ENCODE measurements at regions not wholly inside any gene's neighbourhood (a gene's known extent, or its start where the extent isn't known, plus 50 kb on each side); places are given as distances from the start of the nearest gene placed in this dataset.
"Not testable (repeated sequence)": the region's sequence is repeated elsewhere in the genome, so short reads cannot be mapped to it uniquely, and the experiment has no call there.

- no peak for FAIRE-seq
Measured at GRCh38 chr2:125373293-125373692, 1282.7 kb upstream of the GYPC start.

- no peak for FAIRE-seq
Measured at GRCh38 chr2:125386074-125386473, 1269.9 kb upstream of the GYPC start.

DNA sequence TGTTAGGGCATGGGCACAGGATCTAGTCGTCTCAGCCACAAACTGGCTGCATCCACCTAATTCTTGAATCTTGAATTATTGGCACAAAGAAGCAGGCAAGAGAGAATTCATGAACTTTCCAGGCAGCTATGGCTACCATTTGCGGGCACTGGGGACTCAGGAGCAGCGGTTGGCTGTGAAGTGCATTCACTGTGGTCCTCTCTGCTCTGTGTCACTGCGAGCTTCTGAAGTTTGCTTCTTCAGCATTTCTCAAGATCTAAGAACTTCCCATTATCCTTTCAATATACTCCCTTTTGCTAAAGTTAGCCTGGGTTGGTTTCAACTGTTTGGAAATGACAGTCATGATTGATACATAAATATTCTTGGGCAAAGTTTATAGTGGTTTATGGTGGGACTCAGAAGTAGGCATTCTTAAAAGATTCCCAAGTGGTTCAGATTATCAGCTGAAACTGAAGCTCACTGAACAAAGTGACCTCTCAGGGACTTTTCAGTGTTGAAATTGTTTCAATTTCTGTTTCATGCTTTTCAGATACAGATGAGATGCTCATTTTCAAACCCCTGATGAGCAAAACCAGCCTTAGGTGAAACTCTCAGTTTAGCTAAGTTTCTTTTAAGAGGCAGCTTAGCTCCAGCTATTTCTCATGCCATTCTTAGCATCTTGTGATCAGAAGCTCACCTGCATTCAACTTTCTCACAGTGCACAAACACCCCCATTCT lies 1258.3 kb upstream of the GYPC start:
- no peak for FAIRE-seq

- no peak for FAIRE-seq
Measured at GRCh38 chr2:125398738-125399524, 1257.0 kb upstream of the GYPC start.

- no peak for FAIRE-seq
Measured at GRCh38 chr2:125405816-125406215, 1250.1 kb upstream of the GYPC start.

DNA sequence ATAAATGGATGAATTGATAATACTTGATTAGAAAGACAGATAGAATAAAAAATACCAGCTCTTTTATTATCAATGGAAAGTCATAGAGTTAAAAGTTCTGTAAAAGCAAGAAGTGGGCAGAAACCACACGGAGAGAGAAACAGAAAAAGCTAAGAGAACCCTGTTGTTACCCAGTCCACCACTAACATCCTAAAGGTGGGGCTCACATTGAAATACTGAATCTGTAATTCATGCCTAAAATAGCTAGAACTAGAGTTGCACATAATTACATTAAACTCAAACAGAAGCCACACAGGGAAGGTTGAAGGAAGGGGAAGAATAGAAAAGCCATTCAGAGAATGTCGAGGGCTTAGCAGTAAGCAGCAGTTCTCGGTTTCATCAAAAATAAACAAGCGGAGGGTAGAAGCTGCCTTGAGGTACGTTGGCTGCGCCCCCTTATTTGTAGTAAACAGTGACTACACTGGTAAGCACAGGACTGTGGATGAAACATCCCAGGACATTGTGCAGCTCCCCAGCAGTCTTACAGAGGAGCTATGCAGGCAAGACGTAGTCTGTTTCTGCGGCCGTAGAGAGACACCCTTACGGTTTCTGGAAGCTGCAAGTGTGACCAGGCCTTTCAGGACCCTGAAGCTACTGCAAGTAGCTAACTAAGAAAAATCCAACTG lies 1247.0 kb upstream of the GYPC start:
- FAIRE-seq, result no peak

DNA sequence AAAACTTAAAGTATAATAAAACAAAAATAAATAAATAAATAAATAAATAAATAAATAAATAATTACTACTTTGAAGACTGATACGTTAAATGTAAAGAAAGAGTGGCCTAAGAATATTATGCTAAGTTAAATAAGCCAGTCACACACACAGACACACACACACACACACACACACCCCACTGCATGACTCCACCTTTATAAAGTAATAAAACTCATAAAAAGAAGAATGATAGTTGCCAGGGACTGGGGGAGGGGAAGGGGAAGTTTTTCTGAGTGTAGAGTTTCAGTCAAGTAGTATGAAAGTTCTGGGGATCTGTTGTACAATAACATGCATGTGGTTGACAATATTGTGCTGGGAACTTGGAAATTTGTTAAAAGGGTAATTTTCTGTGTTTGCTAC lies 1237.5 kb upstream of the GYPC start:
- no peak for FAIRE-seq

GRCh38 chr2:125422198-125422770 lies 1233.7 kb upstream of the GYPC start:
- FAIRE-seq, result not testable (repeated sequence)

DNA sequence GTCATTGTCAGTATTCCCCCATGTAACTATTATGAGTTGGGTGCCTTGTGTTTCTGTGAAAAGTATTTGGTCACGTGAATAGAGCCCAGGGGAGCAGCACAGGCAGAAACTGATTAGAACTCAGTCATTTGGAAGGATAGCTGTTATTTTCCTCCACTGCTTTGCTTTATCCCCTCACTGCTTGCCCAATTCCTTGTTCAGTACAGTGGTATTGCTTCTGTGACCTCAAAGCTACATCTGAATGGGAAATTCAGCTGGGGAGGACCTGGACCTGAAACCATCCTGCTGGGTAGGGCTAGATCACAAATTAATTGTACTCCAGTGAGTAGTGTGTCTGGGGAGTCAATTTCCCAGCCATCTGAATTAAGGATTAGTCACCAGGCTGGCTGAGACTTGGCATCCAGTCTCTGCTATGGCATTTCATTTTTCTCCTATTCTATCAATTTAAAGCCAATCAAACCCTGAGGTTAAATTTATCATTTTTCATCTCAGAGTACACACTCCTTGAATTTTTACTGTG lies 1231.6 kb upstream of the GYPC start:
- FAIRE-seq, result no peak

- FAIRE-seq, result no peak
Measured at GRCh38 chr2:125427721-125428315, 1228.1 kb upstream of the GYPC start.

DNA sequence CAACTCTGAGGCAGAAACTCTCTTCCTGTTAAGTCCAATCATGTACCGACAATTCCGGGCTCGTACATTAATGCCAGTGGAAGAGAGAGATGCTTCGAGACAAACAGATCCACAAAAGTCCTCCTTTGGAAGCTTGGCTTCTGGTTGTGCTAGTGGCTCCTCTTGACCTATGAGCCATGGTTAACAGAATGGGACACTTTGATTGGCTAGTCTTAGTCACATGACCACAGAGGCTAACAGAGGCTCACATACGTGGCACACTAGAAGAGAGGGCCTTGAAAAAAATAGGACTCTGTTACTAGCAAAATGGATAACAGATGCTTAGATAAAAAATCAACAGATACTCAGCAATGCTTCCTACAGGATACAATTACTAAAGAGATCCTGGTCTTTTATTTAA lies 1211.9 kb upstream of the GYPC start:
- no peak for FAIRE-seq

DNA sequence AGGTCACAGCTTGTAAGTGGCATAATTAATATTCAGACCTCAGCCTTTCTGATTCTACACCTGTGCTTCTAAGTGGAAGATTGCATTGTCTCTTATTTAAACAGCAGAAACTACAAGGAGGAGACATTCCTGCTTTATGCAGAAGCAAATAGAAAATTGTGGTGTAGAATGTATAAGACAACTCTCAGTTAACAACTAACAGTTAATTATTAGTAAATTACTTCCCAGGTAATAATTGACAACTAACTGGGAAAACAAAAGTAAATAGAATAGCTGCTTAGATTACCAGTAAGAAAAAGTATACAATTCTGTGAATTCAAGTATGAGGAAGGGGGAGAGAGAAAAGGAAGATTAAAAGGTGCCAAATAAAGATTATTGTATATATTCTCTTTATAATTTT lies 1210.5 kb upstream of the GYPC start:
- no peak for FAIRE-seq

DNA sequence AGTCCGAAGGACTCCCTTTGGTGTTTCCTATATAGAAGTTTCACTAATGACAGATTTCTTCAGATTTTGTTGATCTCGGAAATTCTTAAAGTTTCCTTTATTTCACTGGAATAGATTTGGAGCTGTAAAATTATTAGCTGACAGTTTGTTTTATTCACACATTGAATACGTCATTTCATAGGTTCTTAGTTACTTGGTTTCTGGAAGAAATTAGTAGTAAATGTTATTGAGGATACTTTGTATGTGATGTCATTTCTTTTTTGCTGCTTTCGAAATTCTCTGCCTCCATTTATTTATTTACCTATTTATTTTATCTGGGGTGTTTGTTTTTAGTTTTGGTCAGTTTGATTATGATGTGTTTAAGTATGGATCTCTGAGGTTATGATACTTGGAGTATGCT lies 1205.9 kb upstream of the GYPC start:
- no peak for FAIRE-seq

DNA sequence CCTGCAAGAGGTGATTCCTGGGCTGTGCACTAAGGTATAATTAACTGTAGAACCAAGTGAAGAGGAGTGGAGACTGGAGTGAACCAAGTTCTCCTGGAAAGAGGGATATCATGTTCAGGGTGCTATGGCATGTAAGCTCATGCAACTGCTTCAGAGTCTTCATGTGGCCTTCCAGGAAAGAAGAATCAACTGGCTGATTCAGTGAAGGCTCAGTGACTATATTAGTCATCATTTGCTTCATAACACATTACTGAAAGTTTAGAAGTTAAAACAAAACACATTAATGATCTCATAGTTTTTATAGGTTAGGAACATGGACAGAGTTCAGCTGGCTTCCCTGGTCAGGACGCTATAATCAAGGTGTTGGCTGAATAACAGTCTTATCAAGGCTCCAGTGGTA lies 1200.8 kb upstream of the GYPC start:
- no peak for FAIRE-seq

GRCh38 chr2:125456693-125457363 lies 1199.1 kb upstream of the GYPC start:
- FAIRE-seq, result no peak

DNA sequence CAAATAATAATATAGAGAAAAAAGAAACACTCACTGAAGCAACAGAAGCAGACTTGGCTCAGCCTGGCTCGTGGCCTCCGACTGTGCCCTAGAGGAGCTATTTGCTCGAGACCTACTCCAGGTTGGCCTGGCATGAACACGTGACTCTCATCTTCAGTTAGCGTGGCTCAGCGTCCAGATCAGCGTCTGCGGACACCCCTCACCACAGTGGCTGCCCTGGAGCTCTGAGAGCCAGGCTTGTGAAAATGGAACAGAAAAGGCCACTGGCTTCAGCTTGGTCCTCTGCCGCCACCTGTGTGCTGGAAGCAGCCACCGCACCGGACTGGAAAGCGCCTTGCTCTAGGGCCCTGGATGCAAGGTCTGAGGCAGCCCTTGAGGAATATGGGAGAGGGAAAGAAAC lies 1184.0 kb upstream of the GYPC start:
- FAIRE-seq, result no peak

- FAIRE-seq, result no peak
Measured at GRCh38 chr2:125479143-125479636, 1176.8 kb upstream of the GYPC start.

DNA sequence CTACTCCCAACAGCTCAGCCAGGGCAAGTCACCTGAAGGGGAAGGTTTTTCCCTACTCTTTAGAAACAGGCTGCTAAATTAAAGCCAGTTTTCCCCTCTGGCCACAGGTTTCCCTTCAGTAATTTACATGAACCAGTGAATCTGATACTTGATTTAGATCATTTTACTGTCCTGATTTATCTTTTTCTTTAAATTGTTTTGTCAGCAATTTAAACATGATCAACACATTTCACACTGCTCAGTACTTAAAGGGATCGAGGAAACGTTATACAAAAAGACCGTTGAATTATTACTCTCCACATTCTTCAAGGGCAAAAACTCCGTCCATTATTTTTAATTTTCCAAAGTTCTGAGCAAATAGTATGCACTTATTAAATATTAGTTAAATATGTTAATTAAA lies 1165.7 kb upstream of the GYPC start:
- FAIRE-seq, result no peak

DNA sequence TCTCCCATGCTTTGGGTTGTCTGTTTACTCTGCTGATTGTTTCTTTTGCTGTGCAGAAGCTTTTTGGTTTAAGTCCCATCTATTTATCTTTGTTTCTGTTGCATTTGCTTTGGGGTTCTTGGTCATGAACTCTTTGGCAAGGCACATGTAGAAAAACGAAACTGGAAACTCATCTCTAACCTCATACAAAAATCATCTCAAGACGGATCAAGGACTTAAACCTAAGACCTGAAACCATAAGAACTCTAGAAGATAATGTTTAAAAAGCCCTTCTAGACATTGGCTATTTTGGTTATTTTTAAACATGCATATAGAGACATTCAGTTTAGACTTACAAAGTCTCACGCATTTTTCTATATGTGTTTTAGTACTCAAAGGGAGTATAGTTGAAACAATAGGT lies 1164.3 kb upstream of the GYPC start:
- FAIRE-seq, result no peak

GRCh38 chr2:125512313-125512712 lies 1143.6 kb upstream of the GYPC start:
- no peak for FAIRE-seq

DNA sequence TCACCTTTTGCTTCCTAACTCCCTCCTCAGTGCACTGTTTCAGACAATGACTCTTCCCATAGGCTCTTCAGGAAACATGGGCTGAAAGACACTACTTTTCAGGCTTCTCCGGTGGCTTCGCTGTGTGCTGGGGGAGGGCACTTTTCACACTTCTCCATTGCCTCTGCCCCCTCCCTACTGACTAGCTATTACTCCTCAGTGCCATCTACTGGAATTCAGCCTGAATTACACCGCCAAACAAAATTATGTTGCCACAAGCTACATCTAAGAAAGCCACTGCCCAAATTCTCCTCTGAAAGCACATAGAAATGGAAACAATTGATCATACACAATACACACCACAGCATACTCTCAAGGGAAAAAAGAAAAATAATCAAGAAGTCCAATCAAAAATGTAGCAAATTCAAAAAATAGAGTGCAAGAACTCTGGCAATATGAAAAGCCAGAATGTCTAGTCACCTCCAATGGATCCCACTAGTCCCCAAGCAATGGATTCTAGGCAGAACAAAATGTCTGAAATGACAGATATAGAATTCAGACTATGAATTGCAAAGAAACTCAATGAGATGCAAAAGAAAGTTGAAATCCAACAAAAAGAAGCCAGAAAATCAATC lies 1139.4 kb upstream of the GYPC start:
- no peak for FAIRE-seq

- FAIRE-seq, result no peak
Measured at GRCh38 chr2:125526093-125526492, 1129.9 kb upstream of the GYPC start.

Data from islet of Langerhans (tissue), 1 donor.